ENCODE measurements at regions not wholly inside any gene's neighbourhood (a gene's known extent, or its start where the extent isn't known, plus 50 kb on each side); places are given as distances from the start of the nearest gene placed in this dataset.

DNA sequence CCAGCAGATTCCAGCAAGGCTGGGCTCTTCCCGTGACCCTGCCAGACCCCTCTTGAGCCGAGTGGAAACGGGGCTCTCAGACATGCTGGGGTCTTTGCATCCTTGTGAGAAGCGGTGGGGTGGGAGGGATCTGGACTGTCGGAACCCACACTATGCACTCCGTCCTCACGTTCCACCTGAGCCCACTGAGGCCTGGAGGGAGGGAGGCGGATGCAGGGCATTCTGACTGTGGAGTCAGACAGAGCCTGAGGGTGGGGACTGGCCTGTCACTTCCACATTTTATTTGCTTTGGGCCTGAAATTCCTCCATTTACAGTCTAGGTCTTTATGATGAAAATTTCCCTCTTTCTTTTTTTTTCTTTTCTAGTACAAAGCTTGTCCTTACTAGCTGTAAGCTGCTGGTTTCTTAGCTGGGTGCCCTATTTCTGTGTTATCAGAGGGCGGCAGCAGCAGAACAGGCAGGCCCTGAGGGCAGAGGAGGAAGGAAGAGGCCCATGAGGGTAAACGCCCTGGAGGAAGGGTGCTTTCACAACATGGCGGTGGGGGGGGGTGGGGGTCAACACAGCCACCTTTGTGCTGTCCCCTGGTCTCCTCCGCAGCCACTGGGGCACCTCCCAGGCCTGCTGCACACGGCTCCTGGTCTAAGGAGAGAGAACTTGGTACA is 373.5 kb upstream of the MYT1L start:
- intact Hi-C loops (cut with DNase I), result no loop called here
- H3K27ac ChIP-seq, result no peak overlapping the region
- ATAC-seq, result no peak
- no peaks in the 10 kb centered on the region for H3K4me1 ChIP-seq
- no peaks in the 10 kb centered on the region for H3K9me3 ChIP-seq
- TF ChIP-seq, protein P1, sequence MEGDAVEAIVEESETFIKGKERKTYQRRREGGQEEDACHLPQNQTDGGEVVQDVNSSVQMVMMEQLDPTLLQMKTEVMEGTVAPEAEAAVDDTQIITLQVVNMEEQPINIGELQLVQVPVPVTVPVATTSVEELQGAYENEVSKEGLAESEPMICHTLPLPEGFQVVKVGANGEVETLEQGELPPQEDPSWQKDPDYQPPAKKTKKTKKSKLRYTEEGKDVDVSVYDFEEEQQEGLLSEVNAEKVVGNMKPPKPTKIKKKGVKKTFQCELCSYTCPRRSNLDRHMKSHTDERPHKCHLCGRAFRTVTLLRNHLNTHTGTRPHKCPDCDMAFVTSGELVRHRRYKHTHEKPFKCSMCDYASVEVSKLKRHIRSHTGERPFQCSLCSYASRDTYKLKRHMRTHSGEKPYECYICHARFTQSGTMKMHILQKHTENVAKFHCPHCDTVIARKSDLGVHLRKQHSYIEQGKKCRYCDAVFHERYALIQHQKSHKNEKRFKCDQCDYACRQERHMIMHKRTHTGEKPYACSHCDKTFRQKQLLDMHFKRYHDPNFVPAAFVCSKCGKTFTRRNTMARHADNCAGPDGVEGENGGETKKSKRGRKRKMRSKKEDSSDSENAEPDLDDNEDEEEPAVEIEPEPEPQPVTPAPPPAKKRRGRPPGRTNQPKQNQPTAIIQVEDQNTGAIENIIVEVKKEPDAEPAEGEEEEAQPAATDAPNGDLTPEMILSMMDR (IDR thresholded peaks at IDR 0.05), result no peak
- H3K36me3 ChIP-seq (ENCODE audit: insufficient read depth in 1 of 2, low read depth in 1 of 2), result no peaks in the 10 kb centered on the region
- 82 to 86% (median 86%) methylated on average over 13 of the region's 13 CpGs for WGBS, 3 donors
- H3K27me3 ChIP-seq (ENCODE audit: insufficient read depth in 3 of 3, low read length in 2 of 3), result no peaks in the 10 kb centered on the region
- no peak overlapping the region for H3K4me3 ChIP-seq
- DNase-seq, result no peak

- Histone ChIP-seq H3K27me3 (ENCODE audit: insufficient read depth in 3 of 3, low read length in 2 of 3) (no peaks in the 10 kb centered on the region), H3K4me3 (no peak overlapping the region), H3K4me1 (no peaks in the 10 kb centered on the region), H3K27ac (no peak overlapping the region), H3K9me3 (no peaks in the 10 kb centered on the region), H3K36me3 (ENCODE audit: insufficient read depth in 1 of 2, low read depth in 1 of 2) (no peaks in the 10 kb centered on the region)
- 88 to 89% (median 88%) methylated on average over 17 of the region's 17 CpGs for WGBS, 3 donors
- ATAC-seq, result no peak
- TF ChIP-seq, protein P1 (IDR thresholded peaks at IDR 0.05), result no peak
- intact Hi-C loops (cut with DNase I), result no loop called here
- DNase-seq, result no peak
Measured at GRCh38 chr2:2703762-2704427, 372.8 kb upstream of the MYT1L start.

DNA sequence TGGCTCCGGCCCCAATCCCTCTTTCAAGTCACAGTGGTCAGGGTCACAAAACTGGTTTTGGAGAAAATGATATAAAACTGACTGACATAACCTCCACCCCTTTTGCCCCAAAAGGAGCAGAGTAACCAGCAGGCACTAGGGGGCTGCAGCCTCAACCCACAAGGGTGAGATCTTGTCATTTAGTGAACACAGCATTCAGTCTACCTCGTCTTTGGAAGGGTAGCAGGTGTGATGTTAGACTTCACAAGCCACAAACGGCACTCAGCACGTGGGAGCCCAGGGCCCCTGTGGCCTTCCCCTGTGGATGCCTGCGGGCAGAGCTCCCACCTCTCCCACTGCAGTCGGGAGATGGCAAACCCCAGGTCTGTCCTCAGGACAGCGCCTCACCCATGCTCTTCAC is 372.1 kb upstream of the MYT1L start:
- Histone ChIP-seq H3K4me1 (no peaks in the 10 kb centered on the region), H3K4me3 (no peak overlapping the region), H3K9me3 (no peaks in the 10 kb centered on the region), H3K27me3 (ENCODE audit: insufficient read depth in 3 of 3, low read length in 2 of 3) (no peaks in the 10 kb centered on the region), H3K36me3 (ENCODE audit: insufficient read depth in 1 of 2, low read depth in 1 of 2) (no peaks in the 10 kb centered on the region), H3K27ac (no peak overlapping the region)
- no peak for DNase-seq
- WGBS, 3 donors, result 83 to 92% (median 85%) methylated on average over 7 of the region's 7 CpGs
- intact Hi-C loops (cut with DNase I), result no loop called here
- TF ChIP-seq, protein P1 (IDR thresholded peaks at IDR 0.05), result no peak
- ATAC-seq, result no peak

- DNase-seq, result no peak
- intact Hi-C loops (cut with DNase I), result no loop called here
- TF ChIP-seq, protein P1 (IDR thresholded peaks at IDR 0.05), result no peak
- 81 to 87% (median 83%) methylated on average over 9 of the region's 9 CpGs for WGBS, 3 donors
- H3K27me3 ChIP-seq (ENCODE audit: insufficient read depth in 3 of 3, low read length in 2 of 3), result no peaks in the 10 kb centered on the region
- no peaks in the 10 kb centered on the region for H3K36me3 ChIP-seq (ENCODE audit: insufficient read depth in 1 of 2, low read depth in 1 of 2)
- no peaks in the 10 kb centered on the region for H3K9me3 ChIP-seq
- no peaks in the 10 kb centered on the region for H3K4me1 ChIP-seq
- ATAC-seq, result no peak
- H3K27ac ChIP-seq, result no peak overlapping the region
- H3K4me3 ChIP-seq, result no peak overlapping the region
Measured at GRCh38 chr2:2702385-2702784, 371.3 kb upstream of the MYT1L start.
